GM12878 (cell line): ENCODE measurements at regions not wholly inside any gene's neighbourhood (a gene's known extent, or its start where the extent isn't known, plus 50 kb on each side); places are given as distances from the start of the nearest gene placed in this dataset.

ENCODE experiments used
- ATAC-seq: fragments of 200-7000 bp; cut with Tn5 transposase; 3 replicates; pipeline ENCODE4 v1.9.1; 2020; ENCODE audit warnings: mild to moderate bottlenecking, moderate library complexity
- BruUV-seq: library from RNA; stranded (reverse); fragments of 400-500 nt; replicated peaks from 2 replicates; lab custom pipeline; 2021; lab: Mats Ljungman, UMichigan
- CTCF ChIA-PET: fragments of 300-600 bp; sonication (Branson Sonifier 250); formaldehyde crosslinking; extraction: SDS; loops from one replicate; lab custom pipeline; 2021; ENCODE audit warnings: inconsistent platforms; lab: Yijun Ruan, JAX
- POLR2A ChIA-PET: fragments of 350-600 bp; formaldehyde crosslinking; extraction: SDS; loops from one replicate; lab custom pipeline; 2021; ENCODE audit warnings: inconsistent platforms; lab: Charles Lee
- RAD21 ChIA-PET: fragments of 300-600 bp; sonication (Branson Sonifier 250); formaldehyde crosslinking; loops from one replicate; lab custom pipeline; 2023; ENCODE audit warnings: antibody characterized with exemption; ENCODE audit not compliant: unreplicated experiment; lab: Charles Lee
- SMC1A ChIA-PET: fragments of 300-600 bp; sonication (Branson Sonifier 250); formaldehyde crosslinking; loops from one replicate; lab custom pipeline; 2023; ENCODE audit not compliant: unreplicated experiment, uncharacterized antibody; lab: Charles Lee
- DNase-seq: peaks from one replicate; pipeline ENCODE4 v3.0.0-alpha.2; 2011; ENCODE audit warnings: low read depth, low spot score
- FAIRE-seq: peaks from 3 replicates; lab custom pipeline; 2011; peaks lifted over from hg19 to GRCh38; lab: Jason Lieb, UNC
- H2AFZ ChIP-seq: 2 replicates; pipeline ENCODE4 v1.6.0; 2011; ENCODE audit warnings: low read depth, low read length, control low read depth; ENCODE audit not compliant: control insufficient read depth
- H3K27ac ChIP-seq: 2 replicates; pipeline ENCODE4 v1.5.1; 2011; ENCODE audit warnings: control low read depth; ENCODE audit not compliant: control insufficient read depth, insufficient read depth
- H3K27me3 ChIP-seq, 2 experiments: replicated peaks in 1 of 2; 2 replicates each; pipeline versions ENCODE4 v1.6.0 to v1.6.1; 2011; ENCODE audit warnings: low read length in 1 of 2; ENCODE audit not compliant: control insufficient read depth in 2 of 2, insufficient read depth in 2 of 2
- H3K36me3 ChIP-seq, 2 experiments: 2 replicates each; pipeline ENCODE4 v1.5.1; 2011; ENCODE audit warnings: low read length in 1 of 2; ENCODE audit not compliant: control insufficient read depth in 2 of 2, insufficient read depth in 2 of 2
- H3K4me1 ChIP-seq: 2 replicates; pipeline ENCODE4 v1.6.1; 2011; ENCODE audit warnings: mild to moderate bottlenecking, low read length, moderate library complexity, mixed read lengths; ENCODE audit not compliant: control insufficient read depth, insufficient read depth
- H3K4me2 ChIP-seq: 2 replicates; pipeline ENCODE4 v1.6.0; 2011; ENCODE audit warnings: control low read depth; ENCODE audit not compliant: control insufficient read depth, insufficient read depth
- H3K4me3 ChIP-seq: fragments of 200-600 bp; sonication (generic); 2 replicates; pipeline ENCODE4 v1.5.1; 2016
- H3K79me2 ChIP-seq: 2 replicates; pipeline ENCODE4 v1.6.0; 2011; ENCODE audit warnings: low read length; ENCODE audit not compliant: control insufficient read depth, insufficient read depth
- H3K9ac ChIP-seq: 2 replicates; pipeline ENCODE4 v1.8.0; 2011; ENCODE audit warnings: low read length, control low read depth, mixed read lengths; ENCODE audit not compliant: control insufficient read depth, insufficient read depth
- H3K9me3 ChIP-seq: replicated peaks from 3 replicates; pipeline ENCODE4 v1.5.1; 2011; ENCODE audit warnings: mild to moderate bottlenecking, low read length; ENCODE audit not compliant: control insufficient read depth, insufficient read depth
- H4K20me1 ChIP-seq: 2 replicates; pipeline ENCODE4 v1.6.0; 2011; ENCODE audit not compliant: control insufficient read depth, insufficient read depth
- BHLHE40 ChIP-seq, 2 experiments: fragments of 450-650 bp in 1 of 2; IDR thresholded peaks; 2 replicates each; pipeline ENCODE4 v1.6.1; 2011 to 2017; ENCODE audit warnings: low read depth in 2 of 2, borderline replicate concordance in 1 of 2, improper control_type of control experiment in 1 of 2, low read length in 1 of 2, mild to moderate bottlenecking in 1 of 2
- JUNB ChIP-seq: IDR thresholded peaks from 2 replicates; pipeline ENCODE4 v1.6.1; 2016; ENCODE audit warnings: antibody characterized with exemption, mild to moderate bottlenecking
- MYC ChIP-seq: IDR thresholded peaks from 2 replicates; pipeline ENCODE4 v1.6.1; 2011; ENCODE audit warnings: mild to moderate bottlenecking, low read length, moderate library complexity, inconsistent platforms; ENCODE audit not compliant: insufficient read depth, insufficient replicate concordance, insufficient read length, severe bottlenecking
- NR2C1 ChIP-seq: fragments of 450-650 bp; IDR thresholded peaks from 2 replicates; pipeline ENCODE4 v1.6.1; 2017; ENCODE audit warnings: antibody characterized with exemption, mild to moderate bottlenecking, moderate library complexity
- PAX8 ChIP-seq: fragments of 450-650 bp; IDR thresholded peaks from 2 replicates; pipeline ENCODE4 v1.6.1; 2017; ENCODE audit warnings: mild to moderate bottlenecking, moderate library complexity
- POLR2AphosphoS2 ChIP-seq: IDR thresholded peaks from 2 replicates; pipeline ENCODE4 v1.6.1; 2011; ENCODE audit warnings: low read depth, mild to moderate bottlenecking, low read length, improper control_type of control experiment, moderate library complexity
- RAD51 ChIP-seq: fragments of 450-650 bp; IDR thresholded peaks from 2 replicates; pipeline ENCODE4 v1.6.1; 2016; ENCODE audit warnings: moderate library complexity, mild to moderate bottlenecking, inconsistent platforms
- SPI1 ChIP-seq: IDR thresholded peaks from 2 replicates; pipeline ENCODE4 v1.6.1; 2011; ENCODE audit warnings: low read depth, mild to moderate bottlenecking, low read length, moderate library complexity, borderline replicate concordance; ENCODE audit not compliant: insufficient read depth
- SREBF2 ChIP-seq: IDR thresholded peaks from 2 replicates; pipeline ENCODE4 v1.6.1; 2012; ENCODE audit warnings: mild to moderate bottlenecking, low read length
- TCF3 ChIP-seq: IDR thresholded peaks from 2 replicates; pipeline ENCODE4 v1.6.1; 2012; ENCODE audit warnings: low read depth, mild to moderate bottlenecking, low read length, borderline replicate concordance; ENCODE audit not compliant: insufficient read depth
- in situ Hi-C: fragments of 300-500 bp; cut with MboI; formaldehyde crosslinking; loops from 9 replicates; pipeline ENCODE4 v1.14.3; 2018; ENCODE audit warnings: mixed read lengths
- intact Hi-C: fragments of 100-400 bp; cut with micrococcal nuclease; formaldehyde crosslinking; loops from one replicate; pipeline ENCODE4 v1.14.2; 2022; ENCODE audit not compliant: unreplicated experiment
- TF ChIP-seq, protein P1 (sequence below): fragments of 450-650 bp; IDR thresholded peaks from 2 replicates; pipeline ENCODE4 v1.6.1; 2016; ENCODE audit warnings: mild to moderate bottlenecking, moderate library complexity, borderline replicate concordance
- TF ChIP-seq, protein P2 (sequence below): fragments of 450-650 bp; IDR thresholded peaks from 2 replicates; pipeline ENCODE4 v1.6.1; 2014; ENCODE audit warnings: mild to moderate bottlenecking
- TF ChIP-seq, protein P3 (sequence below): IDR thresholded peaks from 2 replicates; pipeline ENCODE4 v1.6.1; 2011; ENCODE audit warnings: borderline replicate concordance, low read depth, mild to moderate bottlenecking, moderate library complexity, mixed read lengths, low read length; ENCODE audit not compliant: insufficient read depth; ENCODE audit errors: extremely low read length
- TF ChIP-seq, protein P4 (sequence below): fragments of 450-650 bp; formaldehyde crosslinking; IDR thresholded peaks from 2 replicates; pipeline ENCODE4 v1.4.0; 2022; ENCODE audit warnings: mild to moderate bottlenecking, moderate library complexity

DNA sequence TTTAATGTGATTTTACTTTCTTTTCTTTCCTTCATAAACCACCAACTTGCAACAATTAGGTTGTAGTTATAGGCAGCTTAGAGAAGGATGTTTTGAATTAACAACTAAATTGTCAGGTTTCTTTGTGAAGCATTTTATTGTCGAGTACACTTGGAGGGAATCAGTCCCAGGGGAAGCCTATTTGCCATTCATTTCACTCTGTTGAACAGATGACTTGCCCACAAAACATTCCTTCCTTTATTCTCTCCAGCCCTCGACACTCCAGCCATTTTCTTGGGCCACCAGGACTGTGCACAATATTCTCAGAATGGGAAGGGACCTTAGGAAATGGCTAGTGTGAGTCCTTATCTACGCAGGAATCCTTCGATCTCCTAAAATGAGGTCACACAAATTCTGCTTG, 620.6 kb downstream of the SOX6 start (continued):
- TF ChIP-seq, protein P1, sequence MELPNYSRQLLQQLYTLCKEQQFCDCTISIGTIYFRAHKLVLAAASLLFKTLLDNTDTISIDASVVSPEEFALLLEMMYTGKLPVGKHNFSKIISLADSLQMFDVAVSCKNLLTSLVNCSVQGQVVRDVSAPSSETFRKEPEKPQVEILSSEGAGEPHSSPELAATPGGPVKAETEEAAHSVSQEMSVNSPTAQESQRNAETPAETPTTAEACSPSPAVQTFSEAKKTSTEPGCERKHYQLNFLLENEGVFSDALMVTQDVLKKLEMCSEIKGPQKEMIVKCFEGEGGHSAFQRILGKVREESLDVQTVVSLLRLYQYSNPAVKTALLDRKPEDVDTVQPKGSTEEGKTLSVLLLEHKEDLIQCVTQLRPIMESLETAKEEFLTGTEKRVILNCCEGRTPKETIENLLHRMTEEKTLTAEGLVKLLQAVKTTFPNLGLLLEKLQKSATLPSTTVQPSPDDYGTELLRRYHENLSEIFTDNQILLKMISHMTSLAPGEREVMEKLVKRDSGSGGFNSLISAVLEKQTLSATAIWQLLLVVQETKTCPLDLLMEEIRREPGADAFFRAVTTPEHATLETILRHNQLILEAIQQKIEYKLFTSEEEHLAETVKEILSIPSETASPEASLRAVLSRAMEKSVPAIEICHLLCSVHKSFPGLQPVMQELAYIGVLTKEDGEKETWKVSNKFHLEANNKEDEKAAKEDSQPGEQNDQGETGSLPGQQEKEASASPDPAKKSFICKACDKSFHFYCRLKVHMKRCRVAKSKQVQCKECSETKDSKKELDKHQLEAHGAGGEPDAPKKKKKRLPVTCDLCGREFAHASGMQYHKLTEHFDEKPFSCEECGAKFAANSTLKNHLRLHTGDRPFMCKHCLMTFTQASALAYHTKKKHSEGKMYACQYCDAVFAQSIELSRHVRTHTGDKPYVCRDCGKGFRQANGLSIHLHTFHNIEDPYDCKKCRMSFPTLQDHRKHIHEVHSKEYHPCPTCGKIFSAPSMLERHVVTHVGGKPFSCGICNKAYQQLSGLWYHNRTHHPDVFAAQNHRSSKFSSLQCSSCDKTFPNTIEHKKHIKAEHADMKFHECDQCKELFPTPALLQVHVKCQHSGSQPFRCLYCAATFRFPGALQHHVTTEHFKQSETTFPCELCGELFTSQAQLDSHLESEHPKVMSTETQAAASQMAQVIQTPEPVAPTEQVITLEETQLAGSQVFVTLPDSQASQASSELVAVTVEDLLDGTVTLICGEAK, result no peak
- TF ChIP-seq POLR2AphosphoS2, result no peak
- TF ChIP-seq SPI1, result no peak
- TF ChIP-seq, protein P2, sequence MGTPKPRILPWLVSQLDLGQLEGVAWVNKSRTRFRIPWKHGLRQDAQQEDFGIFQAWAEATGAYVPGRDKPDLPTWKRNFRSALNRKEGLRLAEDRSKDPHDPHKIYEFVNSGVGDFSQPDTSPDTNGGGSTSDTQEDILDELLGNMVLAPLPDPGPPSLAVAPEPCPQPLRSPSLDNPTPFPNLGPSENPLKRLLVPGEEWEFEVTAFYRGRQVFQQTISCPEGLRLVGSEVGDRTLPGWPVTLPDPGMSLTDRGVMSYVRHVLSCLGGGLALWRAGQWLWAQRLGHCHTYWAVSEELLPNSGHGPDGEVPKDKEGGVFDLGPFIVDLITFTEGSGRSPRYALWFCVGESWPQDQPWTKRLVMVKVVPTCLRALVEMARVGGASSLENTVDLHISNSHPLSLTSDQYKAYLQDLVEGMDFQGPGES, result no peak
- TF ChIP-seq JUNB, result no peak
- TF ChIP-seq BHLHE40 (IDR thresholded peaks at IDR 0.05; ENCODE audit: borderline replicate concordance in 1 of 2, low read depth in 2 of 2, low read length in 1 of 2), result no peak

DNA sequence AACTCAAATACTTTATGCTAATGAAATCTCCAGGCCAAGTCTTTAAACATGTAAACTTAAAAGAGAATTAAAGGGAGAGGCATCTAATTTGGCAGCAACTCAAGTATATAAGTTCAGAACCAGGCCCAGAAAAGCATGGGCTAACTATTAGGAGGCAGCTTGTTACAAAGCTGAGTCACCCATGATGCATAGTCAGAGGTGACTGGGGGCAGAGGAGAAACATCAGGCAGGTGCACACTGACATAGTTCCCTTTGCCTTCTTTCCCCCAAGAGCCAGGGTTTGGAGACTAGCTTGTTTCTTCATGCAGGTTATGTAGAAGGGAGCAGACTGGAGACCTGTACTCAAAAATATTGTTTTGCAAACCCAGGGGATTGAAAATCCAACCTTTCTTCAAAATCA, 619.0 kb downstream of the SOX6 start:
- Histone ChIP-seq H3K27ac (no peak overlapping the region), H2AFZ (no peak overlapping the region), H3K4me1 (no peaks in the 10 kb centered on the region), H3K4me3 (no peak overlapping the region), H3K27me3 (no peaks in the 10 kb centered on the region), H4K20me1 (no peaks in the 10 kb centered on the region), H3K9me3 (no peaks in the 10 kb centered on the region), H3K4me2 (no peak overlapping the region), H3K79me2 (no peaks in the 10 kb centered on the region), H3K9ac (no peak overlapping the region), H3K36me3 (no peaks in the 10 kb centered on the region)
- FAIRE-seq, result no peak
- intact Hi-C loops, result no loop called here
- ChIA-PET RAD21 (interaction anchor here (0.5 kb wide), 1 partner anchor 784 kb away, joined by 3 read pairs; no protein-coding TSS in a partner anchor), POLR2A (no interaction called here), CTCF (no interaction called here), SMC1A (no interaction called here)
- DNase-seq, result no peak
- in situ Hi-C loops, result no loop called here
- ATAC-seq, result no peak
- no TSS peak for BruUV-seq
- TF ChIP-seq, protein P3, sequence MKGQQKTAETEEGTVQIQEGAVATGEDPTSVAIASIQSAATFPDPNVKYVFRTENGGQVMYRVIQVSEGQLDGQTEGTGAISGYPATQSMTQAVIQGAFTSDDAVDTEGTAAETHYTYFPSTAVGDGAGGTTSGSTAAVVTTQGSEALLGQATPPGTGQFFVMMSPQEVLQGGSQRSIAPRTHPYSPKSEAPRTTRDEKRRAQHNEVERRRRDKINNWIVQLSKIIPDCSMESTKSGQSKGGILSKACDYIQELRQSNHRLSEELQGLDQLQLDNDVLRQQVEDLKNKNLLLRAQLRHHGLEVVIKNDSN, result no peak
- TF ChIP-seq NR2C1 (no peak), PAX8 (no peak), TCF3 (no peak), MYC (no peak), RAD51 (no peak), SREBF2 (no peak)
- TF ChIP-seq, protein P4, sequence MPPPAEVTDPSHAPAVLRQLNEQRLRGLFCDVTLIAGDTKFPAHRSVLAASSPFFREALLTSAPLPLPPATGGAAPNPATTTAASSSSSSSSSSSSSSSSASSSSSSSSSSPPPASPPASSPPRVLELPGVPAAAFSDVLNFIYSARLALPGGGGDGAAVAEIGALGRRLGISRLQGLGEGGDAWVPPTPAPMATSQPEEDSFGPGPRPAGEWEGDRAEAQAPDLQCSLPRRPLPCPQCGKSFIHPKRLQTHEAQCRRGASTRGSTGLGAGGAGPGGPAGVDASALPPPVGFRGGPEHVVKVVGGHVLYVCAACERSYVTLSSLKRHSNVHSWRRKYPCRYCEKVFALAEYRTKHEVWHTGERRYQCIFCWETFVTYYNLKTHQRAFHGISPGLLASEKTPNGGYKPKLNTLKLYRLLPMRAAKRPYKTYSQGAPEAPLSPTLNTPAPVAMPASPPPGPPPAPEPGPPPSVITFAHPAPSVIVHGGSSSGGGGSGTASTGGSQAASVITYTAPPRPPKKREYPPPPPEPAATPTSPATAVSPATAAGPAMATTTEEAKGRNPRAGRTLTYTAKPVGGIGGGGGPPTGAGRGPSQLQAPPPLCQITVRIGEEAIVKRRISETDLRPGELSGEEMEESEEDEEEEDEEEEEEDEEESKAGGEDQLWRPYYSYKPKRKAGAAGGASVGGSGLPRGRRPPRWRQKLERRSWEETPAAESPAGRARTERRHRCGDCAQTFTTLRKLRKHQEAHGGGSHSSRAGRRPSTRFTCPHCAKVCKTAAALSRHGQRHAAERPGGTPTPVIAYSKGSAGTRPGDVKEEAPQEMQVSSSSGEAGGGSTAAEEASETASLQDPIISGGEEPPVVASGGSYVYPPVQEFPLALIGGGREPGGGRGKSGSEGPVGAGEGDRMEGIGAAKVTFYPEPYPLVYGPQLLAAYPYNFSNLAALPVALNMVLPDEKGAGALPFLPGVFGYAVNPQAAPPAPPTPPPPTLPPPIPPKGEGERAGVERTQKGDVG (CRISPR knock-in tag), result no peak
